ENCODE measurements at regions not wholly inside any gene's neighbourhood (a gene's known extent, or its start where the extent isn't known, plus 50 kb on each side); places are given as distances from the start of the nearest gene placed in this dataset.

- Histone ChIP-seq H3K27ac (no peak overlapping the region), H3K4me3 (no peak overlapping the region), H3K4me1 (no peaks in the 10 kb centered on the region), H3K36me3 (no peaks in the 10 kb centered on the region), H3K9me3 (peaks cover 0 to 21% (median 0%) of the 10 kb centered on the region in 3 donors), H3K27me3 (no peaks in the 10 kb centered on the region)
- TF ChIP-seq EP300 (IDR thresholded peaks at IDR 0.05), result no peak
- TF ChIP-seq POLR2AphosphoS5 (IDR thresholded peaks at IDR 0.05), result no peak
- TF ChIP-seq CTCF (IDR thresholded peaks at IDR 0.05), result no peak
- TF ChIP-seq POLR2A (IDR thresholded peaks at IDR 0.05), result no peak
- no peak for ATAC-seq
- WGBS, 2 donors (ENCODE audit: low coverage in 1 of 2), result 100% methylated on average over 1 to 2 of the region's 2 CpGs
These were observed 179.1 kb downstream of the FAM170A start for GRCh38 chr5:119808474-119808873.

- Histone ChIP-seq H3K4me3 (no peak overlapping the region), H3K36me3 (no peaks in the 10 kb centered on the region), H3K4me1 (no peaks in the 10 kb centered on the region), H3K27me3 (no peaks in the 10 kb centered on the region), H3K27ac (no peak overlapping the region), H3K9me3 (peaks cover 0 to 21% (median 0%) of the 10 kb centered on the region in 3 donors)
- TF ChIP-seq POLR2A (IDR thresholded peaks at IDR 0.05) (no peak), POLR2AphosphoS5 (IDR thresholded peaks at IDR 0.05) (no peak), CTCF (IDR thresholded peaks at IDR 0.05) (no peak), EP300 (IDR thresholded peaks at IDR 0.05) (no peak)
- ATAC-seq, result no peak
These were observed 180.9 kb downstream of the FAM170A start for GRCh38 chr5:119810217-119810616.

- no peak overlapping the region for H3K4me3 ChIP-seq
- peaks cover 0 to 21% (median 0%) of the 10 kb centered on the region in 3 donors for H3K9me3 ChIP-seq
- no peaks in the 10 kb centered on the region for H3K36me3 ChIP-seq
- no peak for ATAC-seq
- 72 to 81% methylated on average over 5 of the region's 5 CpGs for WGBS, 2 donors (ENCODE audit: low coverage in 1 of 2)
- H3K4me1 ChIP-seq, result no peaks in the 10 kb centered on the region
- no peaks in the 10 kb centered on the region for H3K27me3 ChIP-seq
- no peak overlapping the region for H3K27ac ChIP-seq
- no peak for TF ChIP-seq EP300 (IDR thresholded peaks at IDR 0.05)
These were observed 182.1 kb downstream of the FAM170A start for GRCh38 chr5:119811458-119811857.

GRCh38 chr5:119814655-119815054, 185.3 kb downstream of the FAM170A start:
- H3K4me1 ChIP-seq, result no peaks in the 10 kb centered on the region
- TF ChIP-seq EP300 (IDR thresholded peaks at IDR 0.05) (no peak), POLR2AphosphoS5 (IDR thresholded peaks at IDR 0.05) (no peak), CTCF (IDR thresholded peaks at IDR 0.05) (no peak)
- WGBS, 2 donors (ENCODE audit: low coverage in 1 of 2), result 87 to 95% methylated on average over 5 to 6 of the region's 6 CpGs
- no peaks in the 10 kb centered on the region for H3K27me3 ChIP-seq
- H3K36me3 ChIP-seq, result no peaks in the 10 kb centered on the region
- H3K9me3 ChIP-seq, result no peaks in the 10 kb centered on the region
- no peak overlapping the region for H3K4me3 ChIP-seq
- no peak overlapping the region for H3K27ac ChIP-seq
- ATAC-seq, result no peak

- Histone ChIP-seq H3K4me1 (no peaks in the 10 kb centered on the region), H3K9me3 (no peaks in the 10 kb centered on the region), H3K4me3 (no peak overlapping the region), H3K27me3 (no peaks in the 10 kb centered on the region), H3K36me3 (no peaks in the 10 kb centered on the region), H3K27ac (no peak overlapping the region)
- no peak for ATAC-seq
- TF ChIP-seq CTCF (IDR thresholded peaks at IDR 0.05) (no peak), POLR2AphosphoS5 (IDR thresholded peaks at IDR 0.05) (no peak), POLR2A (IDR thresholded peaks at IDR 0.05) (no peak), EP300 (IDR thresholded peaks at IDR 0.05) (no peak)
These were observed 186.7 kb downstream of the FAM170A start for GRCh38 chr5:119816055-119816454.

GRCh38 chr5:119820016-119820415, 190.7 kb downstream of the FAM170A start:
- ATAC-seq, result no peak
- H3K27me3 ChIP-seq, result no peaks in the 10 kb centered on the region
- WGBS, 2 donors (ENCODE audit: low coverage in 1 of 2), result 80 to 95% methylated on average over 1 of the region's 1 CpG
- H3K27ac ChIP-seq, result no peak overlapping the region
- no peaks in the 10 kb centered on the region for H3K9me3 ChIP-seq
- no peaks in the 10 kb centered on the region for H3K36me3 ChIP-seq
- no peaks in the 10 kb centered on the region for H3K4me1 ChIP-seq
- no peak overlapping the region for H3K4me3 ChIP-seq
- no peak for TF ChIP-seq EP300 (IDR thresholded peaks at IDR 0.05)
- TF ChIP-seq CTCF (IDR thresholded peaks at IDR 0.05), result no peak
- no peak for TF ChIP-seq POLR2AphosphoS5 (IDR thresholded peaks at IDR 0.05)
- TF ChIP-seq POLR2A (IDR thresholded peaks at IDR 0.05), result no peak
